ENCODE measurements at regions not wholly inside any gene's neighbourhood (a gene's known extent, or its start where the extent isn't known, plus 50 kb on each side); places are given as distances from the start of the nearest gene placed in this dataset.
"Not testable (repeated sequence)": the region's sequence is repeated elsewhere in the genome, so short reads cannot be mapped to it uniquely, and the experiment has no call there.

- no peak for DNase-seq (ENCODE audit: low read depth in 2 of 2)
These were observed 550.3 kb downstream of the SMARCA1 start for GRCh38 chrX:128973033-128973432.

GRCh38 chrX:128961290-128961689 lies 562.0 kb downstream of the SMARCA1 start:
- no peak for DNase-seq (ENCODE audit: low read depth in 2 of 2)

- not testable (repeated sequence) for DNase-seq (ENCODE audit: low read depth in 2 of 2)
These were observed 568.6 kb downstream of the SMARCA1 start for GRCh38 chrX:128954697-128955096.

GRCh38 chrX:128931071-128931470 lies 592.2 kb downstream of the SMARCA1 start:
- DNase-seq (ENCODE audit: low read depth in 2 of 2), result no peak

- DNase-seq (ENCODE audit: low read depth in 2 of 2), result no peak
These were observed 593.8 kb downstream of the SMARCA1 start for GRCh38 chrX:128929271-128930057.

GRCh38 chrX:128928636-128929035 lies 594.7 kb downstream of the SMARCA1 start:
- DNase-seq (ENCODE audit: low read depth in 2 of 2), result no peak

- no peak for DNase-seq (ENCODE audit: low read depth in 2 of 2)
These were observed 595.9 kb downstream of the SMARCA1 start for GRCh38 chrX:128927363-128927762.

GRCh38 chrX:128906753-128907152 lies 616.5 kb downstream of the SMARCA1 start:
- DNase-seq (ENCODE audit: low read depth in 2 of 2), result no peak

- no peak for DNase-seq (ENCODE audit: low read depth in 2 of 2)
These were observed 622.3 kb downstream of the SMARCA1 start for GRCh38 chrX:128901018-128901417.

GRCh38 chrX:128897621-128898020 lies 625.7 kb downstream of the SMARCA1 start:
- DNase-seq (ENCODE audit: low read depth in 2 of 2), result peak; percentile 13 to 15

GRCh38 chrX:128891554-128891953 lies 631.7 kb downstream of the SMARCA1 start:
- DNase-seq (ENCODE audit: low read depth in 2 of 2), result no peak

GRCh38 chrX:128884430-128884829 lies 638.9 kb downstream of the SMARCA1 start:
- no peak for DNase-seq (ENCODE audit: low read depth in 2 of 2)

GRCh38 chrX:128883650-128884049 lies 639.6 kb downstream of the SMARCA1 start:
- DNase-seq (ENCODE audit: low read depth in 2 of 2), result no peak

- DNase-seq (ENCODE audit: low read depth in 2 of 2), result no peak
These were observed 652.9 kb downstream of the SMARCA1 start for GRCh38 chrX:128870361-128870760.

GRCh38 chrX:128862557-128862956 lies 660.7 kb downstream of the SMARCA1 start:
- DNase-seq (ENCODE audit: low read depth in 2 of 2), result no peak

GRCh38 chrX:128848374-128848773 lies 674.9 kb downstream of the SMARCA1 start:
- DNase-seq (ENCODE audit: low read depth in 2 of 2), result no peak

- DNase-seq (ENCODE audit: low read depth in 2 of 2), result no peak
These were observed 676.9 kb downstream of the SMARCA1 start for GRCh38 chrX:128846385-128846784.

- no peak for DNase-seq (ENCODE audit: low read depth in 2 of 2)
These were observed 704.6 kb downstream of the SMARCA1 start for GRCh38 chrX:128818690-128819089.

GRCh38 chrX:128816919-128817318 lies 706.4 kb downstream of the SMARCA1 start:
- no peak for DNase-seq (ENCODE audit: low read depth in 2 of 2)

- no peak for DNase-seq (ENCODE audit: low read depth in 2 of 2)
These were observed 715.9 kb downstream of the SMARCA1 start for GRCh38 chrX:128807367-128807766.

- no peak for DNase-seq (ENCODE audit: low read depth in 2 of 2)
These were observed 718.1 kb downstream of the SMARCA1 start for GRCh38 chrX:128805236-128805635.

GRCh38 chrX:128804828-128805227 lies 718.5 kb downstream of the SMARCA1 start:
- DNase-seq (ENCODE audit: low read depth in 2 of 2), result no peak

GRCh38 chrX:128800138-128800537 lies 723.2 kb downstream of the SMARCA1 start:
- DNase-seq (ENCODE audit: low read depth in 2 of 2), result no peak

- DNase-seq (ENCODE audit: low read depth in 2 of 2), result not testable (repeated sequence)
These were observed 730.9 kb upstream of the ACTRT1 start for GRCh38 chrX:128783139-128783538.

Data from fibroblast of skin of left biceps (primary cell).